H9 (cell line): ENCODE measurements at regions not wholly inside any gene's neighbourhood (a gene's known extent, or its start where the extent isn't known, plus 50 kb on each side); places are given as distances from the start of the nearest gene placed in this dataset.

Experiments used
- DNase-seq: peaks from one replicate; pipeline ENCODE4 v3.0.0-alpha.2; 2017
- H2AFZ ChIP-seq: one replicate; pipeline ENCODE4 v1.6.1; 2013; ENCODE audit warnings: mild to moderate bottlenecking, low read length, control low read depth, moderate library complexity
- H2AK5ac ChIP-seq: 2 replicates; pipeline ENCODE4 v1.6.1; 2013; ENCODE audit warnings: low read length, control low read depth, mixed read lengths; ENCODE audit not compliant: insufficient read length
- H2BK120ac ChIP-seq: one replicate; pipeline ENCODE4 v1.6.1; 2013; ENCODE audit warnings: low read depth, mild to moderate bottlenecking, low read length, control low read depth, inconsistent platforms; ENCODE audit not compliant: poor library complexity, severe bottlenecking
- H2BK12ac ChIP-seq: 2 replicates; pipeline ENCODE4 v1.6.1; 2013; ENCODE audit warnings: low read length, control low read depth, mixed read lengths, low read depth; ENCODE audit not compliant: insufficient read length
- H2BK15ac ChIP-seq: 2 replicates; pipeline ENCODE4 v1.6.1; 2013; ENCODE audit warnings: low read depth, low read length, control low read depth
- H2BK20ac ChIP-seq: one replicate; pipeline ENCODE4 v1.6.1; 2013; ENCODE audit warnings: low read depth, mild to moderate bottlenecking, low read length, control low read depth, inconsistent platforms; ENCODE audit not compliant: poor library complexity, severe bottlenecking
- H2BK5ac ChIP-seq: 2 replicates; pipeline ENCODE4 v1.6.1; 2013; ENCODE audit warnings: low read length, control low read depth, mixed read lengths; ENCODE audit not compliant: insufficient read length
- H3K14ac ChIP-seq: 2 replicates; pipeline ENCODE4 v1.6.1; 2013; ENCODE audit warnings: low read length, control low read depth; ENCODE audit not compliant: insufficient read depth
- H3K18ac ChIP-seq: 2 replicates; pipeline ENCODE4 v1.6.1; 2013; ENCODE audit warnings: low read depth, mild to moderate bottlenecking, mixed read lengths, low read length, control low read depth; ENCODE audit not compliant: insufficient read length
- H3K23ac ChIP-seq: 2 replicates; pipeline ENCODE4 v1.6.1; 2013; ENCODE audit warnings: low read length, control low read depth, mixed read lengths, low read depth; ENCODE audit not compliant: insufficient read length
- H3K23me2 ChIP-seq: 2 replicates; pipeline ENCODE4 v1.6.1; 2013; ENCODE audit warnings: low read depth, mild to moderate bottlenecking, mixed read lengths, low read length, control low read depth; ENCODE audit not compliant: insufficient read length, poor library complexity, severe bottlenecking
- H3K27ac ChIP-seq: 2 replicates; pipeline ENCODE4 v1.5.1; 2013; ENCODE audit warnings: low read length, control low read depth, mixed read lengths, low read depth; ENCODE audit not compliant: insufficient read length
- H3K27me3 ChIP-seq: 2 replicates; pipeline ENCODE4 v1.6.1; 2013; ENCODE audit warnings: low read length, control low read depth, inconsistent platforms; ENCODE audit not compliant: insufficient read depth
- H3K4ac ChIP-seq: 2 replicates; pipeline ENCODE4 v1.6.1; 2013; ENCODE audit warnings: low read depth, mild to moderate bottlenecking, control low read depth, inconsistent platforms, low read length, moderate library complexity
- H3K4me1 ChIP-seq: 2 replicates; pipeline ENCODE4 v1.6.1; 2013; ENCODE audit warnings: low read length, control low read depth, inconsistent platforms; ENCODE audit not compliant: insufficient read depth
- H3K4me2 ChIP-seq: 2 replicates; pipeline ENCODE4 v1.6.1; 2013; ENCODE audit warnings: low read length, control low read depth, mixed read lengths; ENCODE audit not compliant: insufficient read length, insufficient read depth
- H3K56ac ChIP-seq: 2 replicates; pipeline ENCODE4 v1.6.1; 2013; ENCODE audit warnings: low read depth, mild to moderate bottlenecking, mixed read lengths, low read length, control low read depth; ENCODE audit not compliant: insufficient read length
- H3K79me1 ChIP-seq: 2 replicates; pipeline ENCODE4 v1.6.1; 2013; ENCODE audit warnings: low read depth, mild to moderate bottlenecking, moderate library complexity, low read length, control low read depth, inconsistent platforms; ENCODE audit not compliant: insufficient read depth, poor library complexity, severe bottlenecking
- H3K79me2 ChIP-seq: 2 replicates; pipeline ENCODE4 v1.6.1; 2013; ENCODE audit warnings: low read length, control low read depth, inconsistent platforms; ENCODE audit not compliant: insufficient read depth
- H3K9ac ChIP-seq: 2 replicates; pipeline ENCODE4 v1.6.1; 2013; ENCODE audit warnings: low read length, control low read depth, mixed read lengths; ENCODE audit not compliant: insufficient read length; ENCODE audit errors: extremely low read depth
- H3K9me3 ChIP-seq: one replicate; pipeline ENCODE4 v1.6.1; 2013; ENCODE audit warnings: low read depth, low read length, inconsistent platforms; ENCODE audit not compliant: control insufficient read depth
- H3T11ph ChIP-seq: one replicate; pipeline ENCODE4 v1.6.1; 2013; ENCODE audit warnings: mild to moderate bottlenecking, low read length, control low read depth, inconsistent platforms
- H4K20me1 ChIP-seq: one replicate; pipeline ENCODE4 v1.6.1; 2013; ENCODE audit not compliant: control insufficient read depth, insufficient read length, insufficient read depth
- H4K5ac ChIP-seq: 2 replicates; pipeline ENCODE4 v1.6.1; 2013; ENCODE audit warnings: low read depth, mild to moderate bottlenecking, mixed read lengths, low read length, control low read depth; ENCODE audit not compliant: insufficient read length
- H4K8ac ChIP-seq: replicated peaks from 2 replicates; pipeline ENCODE4 v1.6.1; 2013; ENCODE audit warnings: low read length, control low read depth, mixed read lengths, low read depth; ENCODE audit not compliant: insufficient read length
- H4K91ac ChIP-seq: 2 replicates; pipeline ENCODE4 v1.6.1; 2013; ENCODE audit warnings: low read depth, mild to moderate bottlenecking, moderate library complexity, mixed read lengths, low read length, control low read depth; ENCODE audit not compliant: insufficient read length
- H3K27ac Mint-ChIP-seq, 3 experiments: 2 replicates in 2 of 3; 3 replicates in 1 of 3; pipeline ENCODE4 v1.8.0; 2020 to 2021; ENCODE audit warnings: mixed read lengths in 3 of 3, mild to moderate bottlenecking in 1 of 3, moderate library complexity in 1 of 3
- H3K27me3 Mint-ChIP-seq: 2 replicates; pipeline ENCODE4 v1.8.0; 2021; ENCODE audit warnings: low read depth, mild to moderate bottlenecking, moderate library complexity, mixed read lengths
- H3K36me3 Mint-ChIP-seq, 3 experiments: 2 replicates in 2 of 3; 3 replicates in 1 of 3; pipeline ENCODE4 v1.8.0; 2020 to 2021; ENCODE audit warnings: low read depth in 3 of 3, mixed read lengths in 3 of 3; ENCODE audit not compliant: insufficient read depth in 1 of 3
- H3K4me1 Mint-ChIP-seq, 2 experiments: 2 replicates each; pipeline ENCODE4 v1.8.0; 2020; ENCODE audit warnings: mixed read lengths in 2 of 2
- H3K4me3 Mint-ChIP-seq, 2 experiments: 2 replicates in 1 of 2; 3 replicates in 1 of 2; pipeline ENCODE4 v1.8.0; 2020 to 2021; ENCODE audit warnings: mild to moderate bottlenecking in 2 of 2, mixed read lengths in 2 of 2, moderate library complexity in 1 of 2
- H3K9me3 Mint-ChIP-seq, 2 experiments: 2 replicates in 1 of 2; 3 replicates in 1 of 2; pipeline ENCODE4 v1.8.0; 2020; ENCODE audit warnings: mild to moderate bottlenecking in 2 of 2, mixed read lengths in 2 of 2, moderate library complexity in 1 of 2
- WGBS: extraction: QIAGEN DNeasy Blood & Tissue Kit; methylation state at CpG from one replicate; pipeline ENCODE4 v1.1.7; 2013; ENCODE audit warnings: missing lambda C conversion rate, low lambda C conversion rate, mixed read lengths; ENCODE audit not compliant: insufficient read length; ENCODE audit errors: extremely low coverage; 5-methylcytosine and 5-hydroxymethylcytosine counted together
- TF ChIP-seq, protein P1 (sequence below): fragments of 200-600 bp; sonication (generic); conservative IDR thresholded peaks from 3 replicates; pipeline ENCODE4 v1.8.0; 2021; ENCODE audit warnings: antibody characterized with exemption, mild to moderate bottlenecking

DNA sequence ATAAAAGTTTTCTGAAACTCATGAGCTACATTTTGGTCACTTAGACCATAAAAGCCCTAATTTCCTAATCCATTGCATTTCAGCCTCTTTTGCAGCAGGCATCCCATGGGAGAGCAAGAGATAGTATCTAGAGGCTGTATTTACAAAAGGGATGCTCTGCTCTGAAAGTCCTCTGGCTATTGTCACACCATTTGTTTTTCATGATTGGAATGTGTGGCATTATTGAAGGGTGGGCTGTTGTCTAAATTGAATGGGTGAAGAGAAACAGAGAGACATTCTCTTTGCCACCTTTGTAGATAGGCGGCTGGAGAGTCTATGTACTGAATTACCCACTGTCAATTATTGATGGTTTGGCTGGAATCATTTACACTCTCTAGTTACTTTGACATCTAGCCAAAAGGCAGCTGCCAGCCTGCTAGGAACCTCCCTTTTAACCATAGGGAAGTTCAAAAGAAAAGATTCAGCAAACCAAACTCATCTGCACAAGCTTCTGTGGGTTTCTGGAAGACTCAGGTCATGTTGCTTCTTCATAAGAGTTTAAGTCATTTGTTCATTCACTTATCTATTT lies 89.8 kb upstream of the RARB start:
- DNase-seq: no peak
- H3K23ac ChIP-seq: no peak overlapping the region
- no peaks in the 10 kb centered on the region for H3K4me1 ChIP-seq
- no peaks in the 10 kb centered on the region for H3K9me3 ChIP-seq
- Mint-ChIP-seq H3K27ac (no peak overlapping the region; a peak in 1 of 7 replicates), H3K4me3 (no peak overlapping the region), H3K36me3 (no peaks in the 10 kb centered on the region), H3K27me3 (no peaks in the 10 kb centered on the region), H3K9me3 (peaks cover 2 to 3% of the 10 kb centered on the region in 2 experiments; a peak in 3 of 5 replicates), H3K4me1 (peaks cover 4 to 8% of the 10 kb centered on the region in 2 experiments)
- no peak overlapping the region for H2AK5ac ChIP-seq
- no peaks in the 10 kb centered on the region for H3K27me3 ChIP-seq
- H3K56ac ChIP-seq: no peak overlapping the region
- no peak overlapping the region for H3K18ac ChIP-seq
- H3K9ac ChIP-seq: no peak overlapping the region
- H3K4ac ChIP-seq: no peak overlapping the region
- H3K27ac ChIP-seq: no peak overlapping the region
- no peaks in the 10 kb centered on the region for H3K79me2 ChIP-seq
- no peak overlapping the region for H4K8ac ChIP-seq
- no peak overlapping the region for H4K5ac ChIP-seq
- no peak overlapping the region for H2BK15ac ChIP-seq
- no peak overlapping the region for H2BK20ac ChIP-seq
- no peak overlapping the region for H3K14ac ChIP-seq
- no CpG with 5 or more reads among the region's 1 CpG for WGBS
- H4K20me1 ChIP-seq: no peaks in the 10 kb centered on the region
- H3K79me1 ChIP-seq: no peaks in the 10 kb centered on the region
- no peak overlapping the region for H2AFZ ChIP-seq
- H2BK12ac ChIP-seq: no peak overlapping the region
- H2BK120ac ChIP-seq: no peak overlapping the region
- no peak overlapping the region for H2BK5ac ChIP-seq
- H4K91ac ChIP-seq: no peak overlapping the region
- H3K4me2 ChIP-seq: no peak overlapping the region
- H3T11ph ChIP-seq: no peak overlapping the region
- TF ChIP-seq, protein P1, sequence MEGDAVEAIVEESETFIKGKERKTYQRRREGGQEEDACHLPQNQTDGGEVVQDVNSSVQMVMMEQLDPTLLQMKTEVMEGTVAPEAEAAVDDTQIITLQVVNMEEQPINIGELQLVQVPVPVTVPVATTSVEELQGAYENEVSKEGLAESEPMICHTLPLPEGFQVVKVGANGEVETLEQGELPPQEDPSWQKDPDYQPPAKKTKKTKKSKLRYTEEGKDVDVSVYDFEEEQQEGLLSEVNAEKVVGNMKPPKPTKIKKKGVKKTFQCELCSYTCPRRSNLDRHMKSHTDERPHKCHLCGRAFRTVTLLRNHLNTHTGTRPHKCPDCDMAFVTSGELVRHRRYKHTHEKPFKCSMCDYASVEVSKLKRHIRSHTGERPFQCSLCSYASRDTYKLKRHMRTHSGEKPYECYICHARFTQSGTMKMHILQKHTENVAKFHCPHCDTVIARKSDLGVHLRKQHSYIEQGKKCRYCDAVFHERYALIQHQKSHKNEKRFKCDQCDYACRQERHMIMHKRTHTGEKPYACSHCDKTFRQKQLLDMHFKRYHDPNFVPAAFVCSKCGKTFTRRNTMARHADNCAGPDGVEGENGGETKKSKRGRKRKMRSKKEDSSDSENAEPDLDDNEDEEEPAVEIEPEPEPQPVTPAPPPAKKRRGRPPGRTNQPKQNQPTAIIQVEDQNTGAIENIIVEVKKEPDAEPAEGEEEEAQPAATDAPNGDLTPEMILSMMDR: no peak
- no peaks in the 10 kb centered on the region for H3K23me2 ChIP-seq
